ENCODE measurements at regions not wholly inside any gene's neighbourhood (a gene's known extent, or its start where the extent isn't known, plus 50 kb on each side); places are given as distances from the start of the nearest gene placed in this dataset.

DNA sequence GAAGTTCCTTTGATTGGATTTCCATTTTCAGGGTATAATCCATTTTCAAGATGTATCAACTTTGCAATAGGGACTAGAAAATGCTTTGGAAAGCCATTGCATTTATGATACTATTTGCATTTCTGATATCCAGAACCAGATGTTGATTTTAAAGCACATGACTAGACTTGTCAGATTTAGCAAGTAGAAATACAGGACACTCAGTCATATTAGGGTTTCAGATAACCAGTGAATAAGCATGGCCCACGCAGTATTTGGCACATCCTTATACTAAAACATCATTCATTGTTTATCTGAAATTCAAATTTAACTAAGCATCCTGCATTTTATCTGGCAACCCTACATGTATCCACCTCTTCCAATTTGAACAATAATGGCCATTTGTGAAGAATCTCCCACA, 113.3 kb upstream of the DPT start:
- no peak for TF ChIP-seq CTCF (IDR thresholded peaks at IDR 0.05; ENCODE audit: insufficient read depth, low read length, poor library complexity, severe bottlenecking)
- H3K4me3 ChIP-seq (ENCODE audit: low read depth, low read length): no peak overlapping the region
- H3K27me3 ChIP-seq (ENCODE audit: control insufficient read depth, insufficient read depth, low read length): no peaks in the 10 kb centered on the region
- H3K36me3 ChIP-seq (ENCODE audit: control insufficient read depth, insufficient read depth, low read length): no peaks in the 10 kb centered on the region
- DNase-seq (ENCODE audit: low read depth): no peak

GRCh38 chr1:168842916-168843315, 113.9 kb upstream of the DPT start:
- no peak for DNase-seq (ENCODE audit: low read depth)
- Histone ChIP-seq H3K27me3 (ENCODE audit: control insufficient read depth, insufficient read depth, low read length) (no peaks in the 10 kb centered on the region), H3K36me3 (ENCODE audit: control insufficient read depth, insufficient read depth, low read length) (no peaks in the 10 kb centered on the region), H3K4me3 (ENCODE audit: low read depth, low read length) (no peak overlapping the region)
- TF ChIP-seq CTCF (IDR thresholded peaks at IDR 0.05; ENCODE audit: insufficient read depth, low read length, poor library complexity, severe bottlenecking): no peak

GRCh38 chr1:168843401-168843800, 114.4 kb upstream of the DPT start:
- Histone ChIP-seq H3K36me3 (ENCODE audit: control insufficient read depth, insufficient read depth, low read length) (no peaks in the 10 kb centered on the region), H3K27me3 (ENCODE audit: control insufficient read depth, insufficient read depth, low read length) (no peaks in the 10 kb centered on the region), H3K4me3 (ENCODE audit: low read depth, low read length) (no peak overlapping the region)
- DNase-seq (ENCODE audit: low read depth): no peak
- TF ChIP-seq CTCF (IDR thresholded peaks at IDR 0.05; ENCODE audit: insufficient read depth, low read length, poor library complexity, severe bottlenecking): no peak

DNA sequence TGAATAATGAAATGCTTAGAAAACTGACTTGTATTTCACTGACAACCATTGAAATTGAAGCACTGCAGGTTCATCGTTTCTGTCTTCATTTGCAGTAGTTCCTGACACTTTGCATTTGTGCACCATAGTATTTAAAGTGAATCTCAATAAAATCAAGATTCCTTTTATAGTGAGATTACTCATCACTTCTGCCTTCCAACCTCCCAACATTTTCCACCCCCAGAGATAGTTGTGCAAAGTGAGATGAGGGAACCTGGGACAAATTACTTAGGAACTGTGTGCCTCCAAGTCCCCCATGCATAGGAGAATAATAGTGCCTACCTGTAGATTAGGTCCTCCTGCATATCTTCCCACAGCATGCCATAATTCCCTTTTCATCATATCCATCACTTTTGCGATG, 114.9 kb upstream of the DPT start:
- no peak for DNase-seq (ENCODE audit: low read depth)
- H3K27me3 ChIP-seq (ENCODE audit: control insufficient read depth, insufficient read depth, low read length): no peaks in the 10 kb centered on the region
- no peak for TF ChIP-seq CTCF (IDR thresholded peaks at IDR 0.05; ENCODE audit: insufficient read depth, low read length, poor library complexity, severe bottlenecking)
- H3K36me3 ChIP-seq (ENCODE audit: control insufficient read depth, insufficient read depth, low read length): no peaks in the 10 kb centered on the region
- no peak overlapping the region for H3K4me3 ChIP-seq (ENCODE audit: low read depth, low read length)

GRCh38 chr1:168845140-168845539, 116.1 kb upstream of the DPT start:
- H3K27me3 ChIP-seq (ENCODE audit: control insufficient read depth, insufficient read depth, low read length): no peaks in the 10 kb centered on the region
- TF ChIP-seq CTCF (IDR thresholded peaks at IDR 0.05; ENCODE audit: insufficient read depth, low read length, poor library complexity, severe bottlenecking): no peak
- H3K4me3 ChIP-seq (ENCODE audit: low read depth, low read length): no peak overlapping the region
- H3K36me3 ChIP-seq (ENCODE audit: control insufficient read depth, insufficient read depth, low read length): no peaks in the 10 kb centered on the region
- no peak for DNase-seq (ENCODE audit: low read depth)

- Histone ChIP-seq H3K4me3 (ENCODE audit: low read depth, low read length) (no peak overlapping the region), H3K27me3 (ENCODE audit: control insufficient read depth, insufficient read depth, low read length) (no peaks in the 10 kb centered on the region), H3K36me3 (ENCODE audit: control insufficient read depth, insufficient read depth, low read length) (no peaks in the 10 kb centered on the region)
- no peak for TF ChIP-seq CTCF (IDR thresholded peaks at IDR 0.05; ENCODE audit: insufficient read depth, low read length, poor library complexity, severe bottlenecking)
- no peak for DNase-seq (ENCODE audit: low read depth)
Measured at GRCh38 chr1:168848051-168848450, 119.0 kb upstream of the DPT start.
